Fibroblast of the aortic adventitia (primary cell): ENCODE measurements at regions not wholly inside any gene's neighbourhood (a gene's known extent, or its start where the extent isn't known, plus 50 kb on each side); places are given as distances from the start of the nearest gene placed in this dataset.

ENCODE experiments used
- DNase-seq: peaks from one replicate; pipeline ENCODE4 v3.0.0-alpha.2; 2010; ENCODE audit warnings: low read depth
- H3K4me3 ChIP-seq: 2 replicates; pipeline ENCODE4 v1.5.1; 2011; ENCODE audit warnings: low read depth, mild to moderate bottlenecking, control low read depth, low read length, moderate library complexity
- TF ChIP-seq, protein P1 (sequence below): IDR thresholded peaks from 2 replicates; pipeline ENCODE4 v1.5.1; 2011; ENCODE audit warnings: mild to moderate bottlenecking, low read length, control low read depth, inconsistent platforms; ENCODE audit not compliant: insufficient read depth

DNA sequence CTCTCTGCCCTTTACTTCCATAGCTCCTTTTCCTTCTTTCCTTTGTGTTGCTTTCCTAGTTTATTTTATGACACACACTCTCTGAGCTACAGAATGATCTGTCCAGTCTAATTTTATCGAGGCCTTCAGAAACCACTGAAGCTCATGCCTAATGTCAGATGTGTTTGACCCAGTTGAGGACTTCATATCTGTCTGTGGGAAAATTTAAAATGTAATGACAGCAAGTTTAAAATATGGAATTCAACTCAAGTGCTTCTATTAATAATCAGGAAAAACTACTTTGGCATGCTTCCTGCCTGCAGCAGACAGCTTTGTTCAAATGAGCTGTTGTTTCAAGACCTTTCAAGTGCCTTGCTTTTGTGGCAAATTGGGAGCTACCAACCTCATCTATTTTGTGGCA is 261.8 kb upstream of the MTNR1B start:
- TF ChIP-seq, protein P1, sequence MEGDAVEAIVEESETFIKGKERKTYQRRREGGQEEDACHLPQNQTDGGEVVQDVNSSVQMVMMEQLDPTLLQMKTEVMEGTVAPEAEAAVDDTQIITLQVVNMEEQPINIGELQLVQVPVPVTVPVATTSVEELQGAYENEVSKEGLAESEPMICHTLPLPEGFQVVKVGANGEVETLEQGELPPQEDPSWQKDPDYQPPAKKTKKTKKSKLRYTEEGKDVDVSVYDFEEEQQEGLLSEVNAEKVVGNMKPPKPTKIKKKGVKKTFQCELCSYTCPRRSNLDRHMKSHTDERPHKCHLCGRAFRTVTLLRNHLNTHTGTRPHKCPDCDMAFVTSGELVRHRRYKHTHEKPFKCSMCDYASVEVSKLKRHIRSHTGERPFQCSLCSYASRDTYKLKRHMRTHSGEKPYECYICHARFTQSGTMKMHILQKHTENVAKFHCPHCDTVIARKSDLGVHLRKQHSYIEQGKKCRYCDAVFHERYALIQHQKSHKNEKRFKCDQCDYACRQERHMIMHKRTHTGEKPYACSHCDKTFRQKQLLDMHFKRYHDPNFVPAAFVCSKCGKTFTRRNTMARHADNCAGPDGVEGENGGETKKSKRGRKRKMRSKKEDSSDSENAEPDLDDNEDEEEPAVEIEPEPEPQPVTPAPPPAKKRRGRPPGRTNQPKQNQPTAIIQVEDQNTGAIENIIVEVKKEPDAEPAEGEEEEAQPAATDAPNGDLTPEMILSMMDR = no peak
- peak; percentile 1 for DNase-seq

DNA sequence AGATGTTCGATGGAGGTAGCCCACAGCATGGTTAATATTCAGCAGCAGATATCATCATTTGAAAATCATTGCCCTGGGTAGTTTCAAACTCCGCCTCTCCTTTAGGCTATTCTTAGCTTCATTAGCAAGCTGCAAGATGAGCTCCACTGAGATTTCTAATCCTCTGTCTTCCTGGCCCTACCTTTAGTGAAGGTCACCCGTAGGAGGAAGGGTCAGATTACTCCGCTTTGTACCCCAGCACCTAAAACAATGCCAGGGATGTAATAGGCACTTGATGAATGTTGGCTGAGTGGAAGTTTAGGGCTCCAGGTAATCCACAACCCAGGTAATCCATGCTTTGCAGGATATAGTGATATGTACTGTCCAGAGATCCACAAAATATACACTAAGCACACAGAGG is 260.1 kb upstream of the MTNR1B start:
- TF ChIP-seq, protein P1 = no peak
- DNase-seq = no peak
- no peak overlapping the region for H3K4me3 ChIP-seq

More for the DNA sequence above, 261.8 kb upstream of the MTNR1B start:
- no peak overlapping the region for H3K4me3 ChIP-seq

DNA sequence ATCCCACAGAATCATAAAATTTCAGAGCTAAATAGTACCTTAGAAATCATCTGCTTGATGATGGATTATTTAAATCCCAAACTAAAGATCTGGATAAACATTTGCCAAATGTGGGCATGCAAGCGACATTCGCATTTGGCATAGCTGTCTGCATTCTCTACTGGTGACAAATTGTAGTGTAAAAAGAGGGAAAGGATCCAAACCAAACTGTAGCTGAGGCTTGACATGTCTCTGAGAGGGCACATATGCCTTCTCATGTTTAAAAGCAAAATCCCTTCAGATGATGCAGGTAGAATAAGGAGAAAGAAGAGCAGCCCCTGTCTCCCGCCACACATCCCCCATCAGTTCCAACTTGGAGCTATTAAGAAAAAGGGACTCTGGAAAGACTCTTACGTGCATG is 257.5 kb upstream of the MTNR1B start:
- no peak overlapping the region for H3K4me3 ChIP-seq
- TF ChIP-seq, protein P1 = no peak
- DNase-seq = peak; percentile 13

DNA sequence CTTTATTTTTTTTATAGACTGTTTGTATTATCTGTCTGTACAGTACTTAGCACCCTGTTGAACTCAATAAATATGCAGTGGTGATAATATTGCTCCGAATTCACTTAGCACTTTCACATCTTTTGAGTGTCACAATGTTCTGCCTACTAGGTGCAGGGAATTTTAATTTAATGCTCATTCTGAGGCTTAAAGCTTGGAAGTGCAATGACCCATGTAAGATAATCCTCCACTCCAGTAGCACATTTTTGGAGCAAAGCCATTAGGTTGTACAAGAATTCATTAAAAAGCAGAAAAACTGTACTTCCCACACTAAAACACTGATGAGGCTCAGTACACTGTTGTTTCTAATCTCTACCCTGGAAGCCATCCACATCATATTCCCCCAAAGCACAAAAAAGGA is 255.3 kb upstream of the MTNR1B start:
- TF ChIP-seq, protein P1 = no peak
- no peak overlapping the region for H3K4me3 ChIP-seq
- DNase-seq = no peak

DNA sequence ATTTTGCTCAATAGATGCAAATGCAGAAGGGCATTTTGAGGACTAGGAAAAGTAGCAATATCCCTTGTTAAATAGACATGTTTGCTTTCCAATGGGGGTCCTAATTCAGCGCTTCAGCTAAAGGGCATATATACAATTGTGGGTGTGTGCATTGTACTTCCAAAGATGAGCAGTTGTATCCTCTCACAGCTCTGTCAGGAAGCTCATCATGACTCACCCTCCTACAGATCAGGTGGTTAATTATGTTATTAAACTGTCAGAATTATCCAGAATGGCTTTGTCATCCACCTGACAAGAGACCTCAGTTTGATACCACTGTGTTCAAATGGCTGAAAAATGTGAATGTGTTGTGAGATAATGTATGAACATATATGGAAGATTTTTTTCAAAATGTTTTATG is 252.2 kb upstream of the MTNR1B start:
- no peak for DNase-seq
- TF ChIP-seq, protein P1 = no peak
- no peak overlapping the region for H3K4me3 ChIP-seq

DNA sequence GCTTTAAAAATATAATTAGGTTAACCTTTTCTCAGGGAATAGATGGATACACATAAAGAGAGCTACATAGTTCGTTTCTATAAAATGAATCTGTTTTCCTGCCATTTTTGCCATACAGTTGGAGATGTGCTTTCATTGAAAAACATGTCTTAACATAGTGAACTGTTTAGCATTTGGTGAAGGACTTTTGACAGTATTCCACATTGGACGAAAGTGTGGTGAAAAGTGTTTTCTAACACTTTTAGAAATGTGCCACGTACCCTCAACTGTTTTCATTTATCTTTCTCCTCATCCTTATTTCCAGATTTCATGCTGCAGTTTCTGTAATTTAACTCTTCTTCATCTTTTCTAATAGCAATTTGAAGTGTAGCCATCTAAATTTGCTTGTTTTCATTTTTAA is 249.1 kb upstream of the MTNR1B start:
- H3K4me3 ChIP-seq = no peak overlapping the region
- DNase-seq = no peak
- TF ChIP-seq, protein P1 = no peak

DNA sequence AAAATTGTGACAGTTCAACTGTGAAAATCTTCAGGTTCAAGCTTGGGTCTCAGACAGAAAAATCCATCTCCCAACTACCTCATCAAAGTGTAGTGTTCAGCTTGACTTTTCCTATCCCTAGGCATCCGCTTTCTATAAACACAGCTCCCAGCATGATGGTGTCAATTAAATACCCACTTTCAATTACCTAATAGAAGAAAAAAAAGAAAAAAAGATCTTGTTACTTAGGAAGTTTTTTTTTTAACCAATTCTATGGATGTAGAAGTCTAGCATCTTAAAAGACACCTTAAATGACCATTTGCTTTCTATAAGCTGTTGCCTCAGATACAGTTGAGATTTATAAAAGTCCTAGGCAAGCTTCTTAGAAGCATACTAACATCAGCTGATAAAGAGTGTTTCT is 244.1 kb upstream of the MTNR1B start:
- no peak for DNase-seq
- TF ChIP-seq, protein P1 = no peak
- no peak overlapping the region for H3K4me3 ChIP-seq
